Astrocyte of the cerebellum (primary cell): ENCODE measurements at regions not wholly inside any gene's neighbourhood (a gene's known extent, or its start where the extent isn't known, plus 50 kb on each side); places are given as distances from the start of the nearest gene placed in this dataset.

Experiments used
- DNase-seq: peaks from one replicate; pipeline ENCODE4 v3.0.0-alpha.2; 2011; ENCODE audit warnings: low read depth
- H3K4me3 ChIP-seq: 2 replicates; pipeline ENCODE4 v1.5.1; 2011; ENCODE audit warnings: mild to moderate bottlenecking, low read depth, low read length, moderate library complexity
- in situ Hi-C: cut with HindIII; loops from 2 replicates; pipeline ENCODE4 v1.10.0; 2017; ENCODE audit warnings: low sequenced_read_pairs
- TF ChIP-seq, protein P1 (sequence below): IDR thresholded peaks from 2 replicates; pipeline ENCODE4 v1.5.1; 2012; ENCODE audit warnings: low read length, low read depth, moderate library complexity, mild to moderate bottlenecking; ENCODE audit errors: missing control alignments

- in situ Hi-C loops: no loop called here
- TF ChIP-seq, protein P1, sequence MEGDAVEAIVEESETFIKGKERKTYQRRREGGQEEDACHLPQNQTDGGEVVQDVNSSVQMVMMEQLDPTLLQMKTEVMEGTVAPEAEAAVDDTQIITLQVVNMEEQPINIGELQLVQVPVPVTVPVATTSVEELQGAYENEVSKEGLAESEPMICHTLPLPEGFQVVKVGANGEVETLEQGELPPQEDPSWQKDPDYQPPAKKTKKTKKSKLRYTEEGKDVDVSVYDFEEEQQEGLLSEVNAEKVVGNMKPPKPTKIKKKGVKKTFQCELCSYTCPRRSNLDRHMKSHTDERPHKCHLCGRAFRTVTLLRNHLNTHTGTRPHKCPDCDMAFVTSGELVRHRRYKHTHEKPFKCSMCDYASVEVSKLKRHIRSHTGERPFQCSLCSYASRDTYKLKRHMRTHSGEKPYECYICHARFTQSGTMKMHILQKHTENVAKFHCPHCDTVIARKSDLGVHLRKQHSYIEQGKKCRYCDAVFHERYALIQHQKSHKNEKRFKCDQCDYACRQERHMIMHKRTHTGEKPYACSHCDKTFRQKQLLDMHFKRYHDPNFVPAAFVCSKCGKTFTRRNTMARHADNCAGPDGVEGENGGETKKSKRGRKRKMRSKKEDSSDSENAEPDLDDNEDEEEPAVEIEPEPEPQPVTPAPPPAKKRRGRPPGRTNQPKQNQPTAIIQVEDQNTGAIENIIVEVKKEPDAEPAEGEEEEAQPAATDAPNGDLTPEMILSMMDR: no peak
- no peak for DNase-seq
- H3K4me3 ChIP-seq: no peak overlapping the region
These were observed 1555.5 kb downstream of the UQCRFS1 start for GRCh38 chr19:27657271-27658051.

DNA sequence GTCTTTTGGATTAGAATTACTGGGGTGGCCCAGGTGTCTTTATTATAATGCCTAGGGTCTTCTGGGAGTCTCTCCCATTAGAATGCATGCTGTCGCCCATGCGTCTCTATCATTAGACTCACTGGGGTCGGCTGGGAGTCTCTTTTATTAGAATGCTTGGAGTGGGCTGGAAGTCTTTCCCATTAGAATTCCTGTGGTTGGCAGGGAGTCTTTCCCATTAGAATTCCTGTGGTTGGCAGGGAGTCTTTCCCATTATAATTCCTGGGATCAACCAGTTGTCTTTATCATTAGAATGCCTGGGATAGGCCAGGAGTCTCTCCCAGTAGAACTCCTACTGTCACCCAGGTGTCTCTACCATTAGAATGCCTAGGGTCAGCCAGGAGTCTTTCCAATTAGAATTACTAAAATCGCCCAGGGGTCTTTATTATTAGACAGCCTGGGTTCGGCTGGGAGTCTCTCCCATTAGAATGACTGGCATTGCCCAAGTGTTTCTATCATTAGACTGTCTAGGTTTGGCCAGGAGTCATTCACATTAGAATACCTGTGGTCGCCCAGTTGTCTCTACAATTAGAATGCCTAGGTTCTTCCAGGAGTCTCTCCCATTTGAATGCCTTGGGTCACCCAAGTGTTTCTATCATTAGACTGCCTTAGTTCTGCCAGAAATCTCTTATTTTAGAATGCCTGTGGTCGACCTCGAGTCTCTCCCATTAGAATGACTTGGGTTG, 1558.5 kb downstream of the UQCRFS1 start:
- in situ Hi-C loops: no loop called here
- TF ChIP-seq, protein P1: no peak
- no peak overlapping the region for H3K4me3 ChIP-seq
- no peak for DNase-seq

DNA sequence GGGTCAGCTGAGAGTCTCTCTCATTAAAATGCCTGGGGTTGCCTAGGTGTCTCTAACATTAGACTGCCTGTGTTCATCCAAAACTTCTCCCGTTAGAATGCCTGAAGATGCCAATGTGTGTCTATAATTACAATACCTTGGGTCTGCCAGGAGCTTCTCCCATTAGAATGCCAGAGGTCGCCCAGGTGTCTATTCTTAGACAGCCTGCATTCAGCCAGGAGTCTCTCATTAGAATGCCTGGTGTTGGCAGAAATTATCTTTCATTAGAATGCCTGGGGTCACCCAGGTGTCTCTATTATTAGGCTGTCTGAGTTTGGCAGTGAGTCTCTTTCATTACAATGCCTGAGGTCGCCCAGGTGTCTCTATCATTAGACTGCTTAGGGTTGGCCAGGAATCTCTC, 1560.2 kb downstream of the UQCRFS1 start:
- TF ChIP-seq, protein P1: no peak
- in situ Hi-C loops: no loop called here
- no peak for DNase-seq
- H3K4me3 ChIP-seq: no peak overlapping the region

DNA sequence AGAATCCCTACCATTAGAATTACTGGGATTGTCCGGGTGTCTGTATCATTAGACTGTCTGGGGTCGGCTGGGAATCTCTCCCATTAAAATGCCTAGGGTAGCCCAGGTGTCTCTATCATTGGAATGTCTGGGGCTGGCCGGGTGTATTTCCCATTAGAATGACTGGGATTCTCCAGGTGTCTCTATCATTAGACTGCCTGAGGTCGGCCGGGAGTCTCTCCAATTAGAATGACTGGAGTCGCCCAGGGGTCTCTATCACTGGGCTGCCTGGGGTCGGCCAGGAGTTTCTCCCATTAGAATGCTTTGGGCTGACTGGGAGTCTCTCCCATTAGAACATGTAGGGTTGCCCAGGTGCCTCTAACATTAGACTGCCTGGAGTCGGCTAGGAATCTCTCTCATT, 1560.7 kb downstream of the UQCRFS1 start:
- no peak overlapping the region for H3K4me3 ChIP-seq
- TF ChIP-seq, protein P1: no peak
- in situ Hi-C loops: no loop called here
- no peak for DNase-seq

GRCh38 chr19:27647423-27647822, 1565.5 kb downstream of the UQCRFS1 start:
- TF ChIP-seq, protein P1: no peak
- DNase-seq: no peak
- in situ Hi-C loops: no loop called here
- no peak overlapping the region for H3K4me3 ChIP-seq

GRCh38 chr19:27635401-27635800, 1577.5 kb downstream of the UQCRFS1 start:
- DNase-seq: no peak
- no peak overlapping the region for H3K4me3 ChIP-seq
- in situ Hi-C loops: no loop called here
- TF ChIP-seq, protein P1: no peak
